Heart right ventricle (tissue), 16 donors: ENCODE measurements at regions not wholly inside any gene's neighbourhood (a gene's known extent, or its start where the extent isn't known, plus 50 kb on each side); places are given as distances from the start of the nearest gene placed in this dataset.

Experiments
- ATAC-seq, 8 donors: fragments of 200-7000 bp; cut with Tn5 transposase; one replicate each; pipeline ENCODE4 v1.9.1; 2020; ENCODE audit warnings: mild to moderate bottlenecking in 8 of 8, moderate library complexity in 8 of 8, moderate number of reproducible peaks in 1 of 8
- DNase-seq, 2 donors: peaks; one replicate each; pipeline ENCODE4 v3.0.0-alpha.2; 2020
- H3K27ac ChIP-seq, 10 donors: fragments of 200-600 bp; sonication (generic) in 2 of 10; one replicate each; pipeline versions ENCODE4 v1.5.0 to v1.8.0; 2020 to 2022; ENCODE audit warnings: mild to moderate bottlenecking in 3 of 10
- H3K27me3 ChIP-seq, 7 donors: fragments of 200-600 bp; one replicate each; pipeline ENCODE4 v1.8.0; 2021 to 2022; ENCODE audit warnings: mild to moderate bottlenecking in 2 of 7
- H3K36me3 ChIP-seq, 9 donors: fragments of 200-600 bp; sonication (generic) in 1 of 9; one replicate each; pipeline versions ENCODE4 v1.5.0 to v1.8.0; 2020 to 2022; ENCODE audit warnings: mild to moderate bottlenecking in 2 of 9
- H3K4me1 ChIP-seq, 9 donors: fragments of 200-600 bp; sonication (generic) in 1 of 9; one replicate each; pipeline versions ENCODE4 v1.5.0 to v1.8.0; 2020 to 2022; ENCODE audit warnings: mild to moderate bottlenecking in 4 of 9
- H3K4me3 ChIP-seq, 10 donors: fragments of 200-600 bp; sonication (generic) in 2 of 10; one replicate each; pipeline versions ENCODE4 v1.5.0 to v1.8.0; 2020 to 2022; ENCODE audit warnings: mild to moderate bottlenecking in 7 of 10, moderate library complexity in 2 of 10
- H3K9me3 ChIP-seq, 11 donors: fragments of 200-600 bp in 10 of 11; sonication (generic) in 2 of 11; one replicate each; pipeline versions ENCODE4 v1.5.0 to v1.8.0; 2013 to 2022; ENCODE audit warnings: mild to moderate bottlenecking in 2 of 11, control low read depth in 1 of 11, moderate library complexity in 1 of 11
- CTCF ChIP-seq, 9 donors: fragments of 200-600 bp; sonication (generic) in 2 of 9; IDR thresholded peaks; one replicate each; pipeline versions ENCODE4 v1.5.0 to v1.8.0; 2021 to 2022; ENCODE audit warnings: antibody characterized with exemption in 9 of 9, mild to moderate bottlenecking in 5 of 9, moderate library complexity in 1 of 9
- WGBS, 2 donors: extraction: QIAGEN DNeasy Blood & Tissue Kit; methylation state at CpG; one replicate each; pipeline ENCODE4 v1.1.7; 2013; ENCODE audit warnings: inconsistent platforms in 1 of 2; 5-methylcytosine and 5-hydroxymethylcytosine counted together
- intact Hi-C, 10 donors: fragments of 100-400 bp; cut with DNase I; formaldehyde crosslinking; loops; one replicate each; pipeline versions ENCODE4 v1.11.1 to v1.14.2; 2022
- donor health status: Arrhythmogenic right ventricular cardiomyopathy.
- donor health status: ischemic (EF 13 %, LVEDD 7.1; RV severe dilation, severe dysfunction).
- donor health status: healthy with polysubstance abuse.
- donor health status: DM: no; HTN: yes; CAD: no.
- donor health status: DM: no; HTN: no; CAD: no.
- donor health status: ischemic (EF 25% LVEDD 6.9; RV normal size, moderate dysfunction).
- donor health status: ischemic (EF 25% LVEDD 5.7; RV mildly dilated, moderate dysfunction).
- donor health status: healthy.
- donor health status: DM: yes; HTN: yes; CAD: no.
- donor health status: Ischemic cardiomyopathy.
- donor health status: ischemic (EF 35%, LVEDD 5.7; RV mildly dilated, moderate dysfunction).
- donor health status: nonischemic (EF 11% LVEDD 7.7; RV severe dilation, severe dysfunction).
- donor health status: DM: yes; HTN: yes; CAD: no.
- donor health status: PGD.
- donor health status: ischemic (EF 29% LVEDD 5.4; RV normal size, mild dysfunction).
- donor health status: nonischemic (EF 23%, LVEDD 6.1; RV moderate dilation, normal function).

GRCh38 chr15:38088971-38089370, 154.5 kb downstream of the TMCO5A start:
- no peak for ATAC-seq
- H3K4me3 ChIP-seq = no peak overlapping the region
- no peaks in the 10 kb centered on the region for H3K36me3 ChIP-seq
- H3K27me3 ChIP-seq = no peaks in the 10 kb centered on the region
- intact Hi-C loops = loop anchor here in 1 of 10 donors (10.0 kb wide), 1 partner anchor 146 kb away; no protein-coding TSS in a partner anchor
- 35 to 40% methylated on average over 1 of the region's 1 CpG for WGBS, 2 donors
- H3K27ac ChIP-seq = no peak overlapping the region
- H3K9me3 ChIP-seq = no peaks in the 10 kb centered on the region
- DNase-seq = no peak
- peaks cover 0 to 32% (median 9%) of the 10 kb centered on the region in 9 donors for H3K4me1 ChIP-seq
- no peak for TF ChIP-seq CTCF (IDR thresholded peaks at IDR 0.05)

GRCh38 chr15:38090223-38090622, 155.8 kb downstream of the TMCO5A start:
- no peak for TF ChIP-seq CTCF (IDR thresholded peaks at IDR 0.05)
- Histone ChIP-seq H3K9me3 (no peaks in the 10 kb centered on the region), H3K36me3 (no peaks in the 10 kb centered on the region), H3K27me3 (no peaks in the 10 kb centered on the region), H3K4me1 (peaks cover 0 to 19% (median 7%) of the 10 kb centered on the region in 9 donors), H3K27ac (peak overlapping the region in 6 of 10 donors; percentile 5 to 73 (median 40)), H3K4me3 (no peak overlapping the region)
- peak in 1 of 8 donors; percentile 31 for ATAC-seq
- DNase-seq = no peak
- intact Hi-C loops = loop anchor here in 1 of 10 donors (10.0 kb wide), 1 partner anchor 55 kb away; no protein-coding TSS in a partner anchor
- 60 to 67% methylated on average over 4 of the region's 4 CpGs for WGBS, 2 donors

GRCh38 chr15:38090678-38091077, 156.2 kb downstream of the TMCO5A start:
- ATAC-seq = peak in 4 of 8 donors; percentile 30 to 75 (median 60)
- no peak for DNase-seq
- peaks cover 0 to 15% (median 4%) of the 10 kb centered on the region in 9 donors for H3K4me1 ChIP-seq
- peak overlapping the region in 4 of 10 donors; percentile 39 to 73 (median 42) for H3K27ac ChIP-seq
- no peak for TF ChIP-seq CTCF (IDR thresholded peaks at IDR 0.05)
- no peak overlapping the region for H3K4me3 ChIP-seq
- no peaks in the 10 kb centered on the region for H3K9me3 ChIP-seq
- WGBS, 2 donors = 59 to 63% methylated on average over 3 of the region's 3 CpGs
- H3K36me3 ChIP-seq = no peaks in the 10 kb centered on the region
- no peaks in the 10 kb centered on the region for H3K27me3 ChIP-seq
- intact Hi-C loops = loop anchor here in 1 of 10 donors (10.0 kb wide), 1 partner anchor 56 kb away; no protein-coding TSS in a partner anchor

GRCh38 chr15:38091078-38091645, 156.7 kb downstream of the TMCO5A start:
- no peak for DNase-seq
- no peak for TF ChIP-seq CTCF (IDR thresholded peaks at IDR 0.05)
- Histone ChIP-seq H3K4me3 (no peak overlapping the region), H3K36me3 (no peaks in the 10 kb centered on the region), H3K27me3 (no peaks in the 10 kb centered on the region), H3K9me3 (peaks cover 0 to 3% (median 0%) of the 10 kb centered on the region in 11 donors), H3K27ac (peak overlapping the region in 4 of 10 donors; percentile 39 to 73 (median 42)), H3K4me1 (peaks cover 0 to 10% (median 1%) of the 10 kb centered on the region in 9 donors)
- 88 to 98% methylated on average over 3 of the region's 3 CpGs for WGBS, 2 donors
- ATAC-seq = no peak
- intact Hi-C loops = loop anchor here in 1 of 10 donors (10.0 kb wide), 1 partner anchor 56 kb away; no protein-coding TSS in a partner anchor
